T-cell (primary cell): ENCODE measurements at regions not wholly inside any gene's neighbourhood (a gene's known extent, or its start where the extent isn't known, plus 50 kb on each side); places are given as distances from the start of the nearest gene placed in this dataset.

Experiments used
- ATAC-seq, 4 experiments: fragments of 200-7000 bp in 3 of 4; fragments of 150-1000 bp in 1 of 4; cut with Tn5 transposase; replicated peaks in 1 of 4; 1 replicate in 3 of 4; 2 replicates in 1 of 4; pipeline ENCODE4 v1.10.0; 2021; ENCODE audit warnings: moderate library complexity in 3 of 4, mild to moderate bottlenecking in 2 of 4, moderate number of reproducible peaks in 1 of 4
- CTCF ChIA-PET, 2 donors: fragments of 300-600 bp; sonication (Branson Sonifier 250); formaldehyde crosslinking; loops; one replicate each; lab custom pipeline; 2022; ENCODE audit warnings: antibody characterized with exemption in 2 of 2; lab: Charles Lee
- POLR2A ChIA-PET, 2 donors: fragments of 300-600 bp; sonication (Branson Sonifier 250); formaldehyde crosslinking; loops; one replicate each; lab custom pipeline; 2022; ENCODE audit warnings: antibody characterized with exemption in 2 of 2; lab: Charles Lee
- DNase-seq, 35 experiments: peaks; one replicate each; pipeline versions ENCODE4 v3.0.0 to v3.0.0-alpha.2; 2013 to 2023
- H3K27ac ChIP-seq: one replicate; pipeline ENCODE4 v1.5.1; 2013; ENCODE audit warnings: low read length
- H3K27me3 ChIP-seq, 2 experiments: replicated peaks in 1 of 2; 1 replicate in 1 of 2; 2 replicates in 1 of 2; pipeline versions ENCODE4 v1.6.1 to v1.7.0; 2013; ENCODE audit warnings: low read length in 1 of 2, mixed read lengths in 1 of 2; ENCODE audit not compliant: control insufficient read depth in 2 of 2, insufficient read depth in 2 of 2; ENCODE audit errors: extremely low read depth in 1 of 2
- H3K36me3 ChIP-seq, 2 donors: 1 replicate in 1 of 2; 2 replicates in 1 of 2; pipeline versions ENCODE4 v1.6.1 to v1.7.0; 2013; ENCODE audit warnings: low read length in 1 of 2; ENCODE audit not compliant: control insufficient read depth in 2 of 2, insufficient read depth in 1 of 2; ENCODE audit errors: extremely low read depth in 1 of 2
- H3K4me1 ChIP-seq, 2 experiments: 1 replicate in 1 of 2; 2 replicates in 1 of 2; pipeline versions ENCODE4 v1.6.1 to v1.7.0; 2013; ENCODE audit warnings: low read length in 2 of 2, mixed read lengths in 1 of 2; ENCODE audit not compliant: insufficient read depth in 2 of 2, control insufficient read depth in 1 of 2; ENCODE audit errors: extremely low read depth in 1 of 2
- H3K4me3 ChIP-seq, 2 donors: 1 replicate in 1 of 2; 2 replicates in 1 of 2; pipeline versions ENCODE4 v1.5.1 to v1.7.0; 2013; ENCODE audit warnings: mild to moderate bottlenecking in 2 of 2, low read length in 1 of 2, moderate library complexity in 1 of 2; ENCODE audit not compliant: control insufficient read depth in 1 of 2; ENCODE audit errors: extremely low read depth in 1 of 2
- H3K9me3 ChIP-seq: 2 replicates; pipeline ENCODE4 v1.7.0; 2013
- H3K27ac Mint-ChIP-seq, 2 donors: one replicate each; pipeline ENCODE4 v1.8.0; 2020 to 2021; ENCODE audit warnings: mild to moderate bottlenecking in 2 of 2, mixed read lengths in 2 of 2
- H3K27me3 Mint-ChIP-seq, 2 donors: one replicate each; pipeline ENCODE4 v1.8.0; 2021 to 2022; ENCODE audit warnings: mixed read lengths in 2 of 2
- H3K36me3 Mint-ChIP-seq: one replicate; pipeline ENCODE4 v1.8.0; 2021; ENCODE audit warnings: mixed read lengths
- H3K4me1 Mint-ChIP-seq, 3 donors: one replicate each; pipeline ENCODE4 v1.8.0; 2020 to 2022; ENCODE audit warnings: mixed read lengths in 3 of 3, mild to moderate bottlenecking in 1 of 3
- H3K4me3 Mint-ChIP-seq, 3 donors: one replicate each; pipeline ENCODE4 v1.8.0; 2020 to 2022; ENCODE audit warnings: mild to moderate bottlenecking in 3 of 3, mixed read lengths in 3 of 3, moderate library complexity in 3 of 3
- H3K9me3 Mint-ChIP-seq, 3 donors: one replicate each; pipeline ENCODE4 v1.8.0; 2020 to 2022; ENCODE audit warnings: mixed read lengths in 3 of 3
- WGBS: methylation state at CpG from one replicate; pipeline ENCODE4 v1.1.5; 2013; ENCODE audit warnings: missing lambda C conversion rate; ENCODE audit not compliant: insufficient coverage; 5-methylcytosine and 5-hydroxymethylcytosine counted together

GRCh38 chr10:83656924-83657323, 482.4 kb upstream of the GHITM start:
- Mint-ChIP-seq H3K36me3 (no peaks in the 10 kb centered on the region), H3K27ac (no peak overlapping the region), H3K4me3 (no peak overlapping the region), H3K27me3 (no peaks in the 10 kb centered on the region), H3K4me1 (peaks cover 0 to 2% (median 0%) of the 10 kb centered on the region in 3 donors), H3K9me3 (peaks cover 3 to 8% (median 4%) of the 10 kb centered on the region in 3 donors)
- ATAC-seq = no peak
- peaks cover 0 to 3% of the 10 kb centered on the region in 2 experiments for H3K4me1 ChIP-seq
- no peak for DNase-seq
- no peak overlapping the region for H3K4me3 ChIP-seq
- H3K36me3 ChIP-seq = no peaks in the 10 kb centered on the region
- H3K27me3 ChIP-seq = no peaks in the 10 kb centered on the region
- H3K9me3 ChIP-seq = no peaks in the 10 kb centered on the region
- ChIA-PET CTCF (no interaction called here), POLR2A (no interaction called here)
- no peak overlapping the region for H3K27ac ChIP-seq

GRCh38 chr10:83657487-83657886, 481.8 kb upstream of the GHITM start:
- Histone ChIP-seq H3K27me3 (no peaks in the 10 kb centered on the region), H3K27ac (no peak overlapping the region), H3K9me3 (no peaks in the 10 kb centered on the region), H3K36me3 (no peaks in the 10 kb centered on the region), H3K4me3 (no peak overlapping the region), H3K4me1 (peaks cover 0 to 3% of the 10 kb centered on the region in 2 experiments)
- DNase-seq (no peak), ATAC-seq (no peak)
- H3K9me3 Mint-ChIP-seq = peaks cover 4 to 8% (median 5%) of the 10 kb centered on the region in 3 donors
- ChIA-PET CTCF (no interaction called here), POLR2A (no interaction called here)
- H3K4me1 Mint-ChIP-seq = peaks cover 0 to 2% (median 0%) of the 10 kb centered on the region in 3 donors
- H3K27me3 Mint-ChIP-seq = no peaks in the 10 kb centered on the region
- no peaks in the 10 kb centered on the region for H3K36me3 Mint-ChIP-seq
- H3K4me3 Mint-ChIP-seq = no peak overlapping the region
- no peak overlapping the region for H3K27ac Mint-ChIP-seq

GRCh38 chr10:83663918-83664317, 475.4 kb upstream of the GHITM start:
- WGBS = no CpG with 5 or more reads among the region's 3 CpGs
- Histone ChIP-seq H3K9me3 (no peaks in the 10 kb centered on the region), H3K27me3 (no peaks in the 10 kb centered on the region), H3K4me1 (no peaks in the 10 kb centered on the region), H3K4me3 (no peak overlapping the region), H3K36me3 (no peaks in the 10 kb centered on the region), H3K27ac (no peak overlapping the region)
- H3K27ac Mint-ChIP-seq = no peak overlapping the region
- ChIA-PET CTCF (no interaction called here), POLR2A (interaction anchor here in 1 of 2 donors (0.7 kb wide), 1 partner anchor 10 kb away, joined by 3 read pairs; no protein-coding TSS in a partner anchor)
- H3K9me3 Mint-ChIP-seq = peaks cover 0 to 13% (median 0%) of the 10 kb centered on the region in 3 donors
- H3K4me3 Mint-ChIP-seq = no peak overlapping the region
- ATAC-seq = no peak
- no peaks in the 10 kb centered on the region for H3K36me3 Mint-ChIP-seq
- H3K4me1 Mint-ChIP-seq = no peaks in the 10 kb centered on the region
- DNase-seq = no peak
- no peaks in the 10 kb centered on the region for H3K27me3 Mint-ChIP-seq

DNA sequence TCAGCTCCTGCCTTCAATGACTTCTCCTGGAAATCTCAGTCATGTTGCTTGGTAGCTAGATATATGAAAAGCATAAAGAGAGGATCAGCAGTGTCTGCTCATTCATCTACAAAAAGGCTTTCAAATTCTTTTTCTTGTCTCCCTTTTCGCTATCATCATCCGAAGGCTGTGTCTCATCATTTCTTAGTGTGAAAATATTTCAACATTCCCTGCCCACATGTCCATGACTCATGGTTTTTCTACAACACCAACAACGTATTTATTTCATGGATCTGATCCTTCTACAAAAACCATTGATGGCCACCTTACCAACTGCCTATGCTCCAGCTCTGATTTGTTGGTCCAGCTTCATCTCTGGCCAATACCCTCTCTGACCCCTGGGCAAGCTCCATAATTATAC, 472.5 kb upstream of the GHITM start:
- Mint-ChIP-seq H3K36me3 (no peaks in the 10 kb centered on the region), H3K4me3 (no peak overlapping the region), H3K4me1 (no peaks in the 10 kb centered on the region), H3K27me3 (no peaks in the 10 kb centered on the region), H3K9me3 (peaks cover 0 to 16% (median 0%) of the 10 kb centered on the region in 3 donors), H3K27ac (no peak overlapping the region)
- H3K27ac ChIP-seq = no peak overlapping the region
- H3K4me1 ChIP-seq = no peaks in the 10 kb centered on the region
- H3K9me3 ChIP-seq = no peaks in the 10 kb centered on the region
- DNase-seq = no peak
- ATAC-seq = no peak
- ChIA-PET POLR2A (no interaction called here), CTCF (no interaction called here)
- H3K36me3 ChIP-seq = no peaks in the 10 kb centered on the region
- WGBS = 67% methylated on average over 2 of the region's 3 CpGs
- no peaks in the 10 kb centered on the region for H3K27me3 ChIP-seq
- H3K4me3 ChIP-seq = no peak overlapping the region

- Histone ChIP-seq H3K4me3 (no peak overlapping the region), H3K27me3 (no peaks in the 10 kb centered on the region), H3K4me1 (no peaks in the 10 kb centered on the region), H3K9me3 (no peaks in the 10 kb centered on the region), H3K27ac (no peak overlapping the region), H3K36me3 (no peaks in the 10 kb centered on the region)
- no CpG with 5 or more reads among the region's 1 CpG for WGBS
- ATAC-seq = no peak
- ChIA-PET POLR2A (no interaction called here), CTCF (no interaction called here)
- Mint-ChIP-seq H3K4me1 (no peaks in the 10 kb centered on the region), H3K27ac (no peak overlapping the region), H3K4me3 (no peak overlapping the region), H3K9me3 (peaks cover 0 to 14% (median 0%) of the 10 kb centered on the region in 3 donors), H3K36me3 (no peaks in the 10 kb centered on the region), H3K27me3 (no peaks in the 10 kb centered on the region)
- no peak for DNase-seq
These were observed 471.7 kb upstream of the GHITM start for GRCh38 chr10:83667594-83667993.

- peaks cover 0 to 3% (median 0%) of the 10 kb centered on the region in 3 donors for H3K9me3 Mint-ChIP-seq
- 91% methylated on average over 3 of the region's 3 CpGs for WGBS
- H3K27me3 ChIP-seq = no peaks in the 10 kb centered on the region
- no peak overlapping the region for H3K4me3 Mint-ChIP-seq
- ATAC-seq (no peak), DNase-seq (no peak)
- no peaks in the 10 kb centered on the region for H3K36me3 Mint-ChIP-seq
- H3K4me3 ChIP-seq = no peak overlapping the region
- H3K27ac Mint-ChIP-seq = no peak overlapping the region
- POLR2A ChIA-PET = no interaction called here
- H3K27ac ChIP-seq = no peak overlapping the region
- no peaks in the 10 kb centered on the region for H3K4me1 ChIP-seq
- no peaks in the 10 kb centered on the region for H3K27me3 Mint-ChIP-seq
- CTCF ChIA-PET = no interaction called here
- no peaks in the 10 kb centered on the region for H3K36me3 ChIP-seq
- no peaks in the 10 kb centered on the region for H3K4me1 Mint-ChIP-seq
- no peaks in the 10 kb centered on the region for H3K9me3 ChIP-seq
These were observed 466.0 kb upstream of the GHITM start for GRCh38 chr10:83673316-83673715.

- H3K9me3 ChIP-seq = no peaks in the 10 kb centered on the region
- no peaks in the 10 kb centered on the region for H3K27me3 ChIP-seq
- Mint-ChIP-seq H3K9me3 (peaks cover 0 to 2% (median 0%) of the 10 kb centered on the region in 3 donors), H3K36me3 (no peaks in the 10 kb centered on the region), H3K27me3 (no peaks in the 10 kb centered on the region), H3K27ac (no peak overlapping the region), H3K4me3 (no peak overlapping the region), H3K4me1 (peaks cover 0 to 18% (median 10%) of the 10 kb centered on the region in 3 donors)
- no peak overlapping the region for H3K27ac ChIP-seq
- H3K36me3 ChIP-seq = no peaks in the 10 kb centered on the region
- peaks cover 0 to 3% of the 10 kb centered on the region in 2 experiments for H3K4me1 ChIP-seq
- ChIA-PET POLR2A (no interaction called here), CTCF (no interaction called here)
- WGBS = 40% methylated on average over 2 of the region's 4 CpGs
- H3K4me3 ChIP-seq = no peak overlapping the region
- no peak for ATAC-seq
- no peak for DNase-seq
These were observed 461.5 kb upstream of the GHITM start for GRCh38 chr10:83677795-83678194.
